SK-N-SH (cell line): ENCODE measurements at regions not wholly inside any gene's neighbourhood (a gene's known extent, or its start where the extent isn't known, plus 50 kb on each side); places are given as distances from the start of the nearest gene placed in this dataset.
"Not testable (repeated sequence)": the region's sequence is repeated elsewhere in the genome, so short reads cannot be mapped to it uniquely, and the experiment has no call there.

Experiments
- CTCF ChIA-PET: fragments of 300-600, 350-600 bp; formaldehyde crosslinking; extraction: SDS; loops from one replicate; lab custom pipeline; 2021; lab: Yijun Ruan, JAX
- POLR2A ChIA-PET: fragments of 350-600 bp; sonication (Branson Sonifier 250); formaldehyde crosslinking; extraction: SDS; loops from one replicate; lab custom pipeline; 2020; ENCODE audit warnings: antibody characterized with exemption, inconsistent platforms; lab: Yijun Ruan, JAX
- DNase-seq: peaks from one replicate; pipeline ENCODE4 v3.0.0; 2012
- H2AFZ ChIP-seq: fragments of 200-600 bp; sonication (generic); 2 replicates; pipeline ENCODE4 v1.8.1; 2016; ENCODE audit warnings: antibody characterized with exemption, mild to moderate bottlenecking, low read depth
- H3F3A ChIP-seq: fragments of 200-600 bp; sonication (generic); replicated peaks from 2 replicates; pipeline ENCODE3; 2016; ENCODE audit warnings: antibody characterized with exemption, mild to moderate bottlenecking; ENCODE audit not compliant: insufficient read depth
- H3K27ac ChIP-seq, 2 experiments: fragments of 200-500 bp in 1 of 2; fragments of 200-600 bp in 1 of 2; sonication (Bioruptor generic) in 1 of 2; sonication (generic), shearing (Covaris generic) in 1 of 2; 2 replicates each; pipeline versions ENCODE4 v1.5.1 to v1.6.1; 2014 to 2016; ENCODE audit warnings: low read depth in 2 of 2, inconsistent platforms in 1 of 2, low read length in 1 of 2, mild to moderate bottlenecking in 1 of 2, mixed read lengths in 1 of 2
- H3K27me3 ChIP-seq: fragments of 200-600 bp; sonication (generic), shearing (Covaris generic); 2 replicates; pipeline ENCODE4 v1.6.1; 2016; ENCODE audit warnings: mixed run types; ENCODE audit not compliant: insufficient read depth
- H3K36me3 ChIP-seq, 2 experiments: fragments of 200-500 bp in 1 of 2; fragments of 200-600 bp in 1 of 2; sonication (Bioruptor generic) in 1 of 2; sonication (generic) in 1 of 2; replicated peaks in 1 of 2; 2 replicates each; pipeline versions ENCODE3 to v1.5.1; 2014 to 2016; ENCODE audit warnings: low read length in 1 of 2, mild to moderate bottlenecking in 1 of 2; ENCODE audit not compliant: insufficient read depth in 2 of 2, control insufficient read depth in 1 of 2
- H3K4me1 ChIP-seq, 2 experiments: fragments of 200-500 bp in 1 of 2; fragments of 200-600 bp in 1 of 2; sonication (Bioruptor generic) in 1 of 2; sonication (generic), shearing (Covaris generic) in 1 of 2; 2 replicates each; pipeline versions ENCODE4 v1.5.1 to v1.6.1; 2014 to 2016; ENCODE audit warnings: low read depth in 1 of 2, low read length in 1 of 2, mixed run types in 1 of 2; ENCODE audit not compliant: insufficient read depth in 2 of 2, control insufficient read depth in 1 of 2
- H3K4me2 ChIP-seq: fragments of 200-600 bp; sonication (generic), shearing (Covaris generic); 2 replicates; pipeline ENCODE4 v1.6.1; 2017; ENCODE audit warnings: mixed run types
- H3K4me3 ChIP-seq, 2 experiments: fragments of 200-500 bp in 1 of 2; fragments of 200-600 bp in 1 of 2; sonication (Bioruptor generic) in 1 of 2; sonication (generic), shearing (Covaris generic) in 1 of 2; 2 replicates each; pipeline versions ENCODE4 v1.5.1 to v1.8.1; 2014 to 2016; ENCODE audit warnings: low read depth in 2 of 2, inconsistent platforms in 1 of 2, low read length in 1 of 2, mild to moderate bottlenecking in 1 of 2, mixed read lengths in 1 of 2, moderate library complexity in 1 of 2
- H3K79me2 ChIP-seq: fragments of 200-600 bp; sonication (generic); 2 replicates; pipeline ENCODE4 v1.8.1; 2017; ENCODE audit warnings: mild to moderate bottlenecking; ENCODE audit not compliant: insufficient read depth
- H3K9ac ChIP-seq: fragments of 200-600 bp; sonication (generic); 2 replicates; pipeline ENCODE4 v1.6.1; 2017; ENCODE audit warnings: mixed run types
- H3K9me2 ChIP-seq: fragments of 200-600 bp; sonication (generic); 2 replicates; pipeline ENCODE4 v1.6.1; 2017; ENCODE audit warnings: mixed run types
- H3K9me3 ChIP-seq: fragments of 200-600 bp; sonication (generic); 2 replicates; pipeline ENCODE4 v1.6.1; 2017; ENCODE audit warnings: mixed run types, mild to moderate bottlenecking, moderate library complexity
- H4K20me1 ChIP-seq: fragments of 200-600 bp; sonication (generic); 2 replicates; pipeline ENCODE4 v1.6.1; 2017; ENCODE audit warnings: mild to moderate bottlenecking, mixed run types; ENCODE audit not compliant: insufficient read depth
- EZH2phosphoT487 ChIP-seq: fragments of 200-600 bp; sonication (generic); IDR thresholded peaks from 2 replicates; pipeline ENCODE4 v1.6.1; 2017; ENCODE audit warnings: low read depth, mixed run types, mild to moderate bottlenecking, antibody characterized with exemption, moderate library complexity, borderline replicate concordance
- JUND ChIP-seq: IDR thresholded peaks from 2 replicates; pipeline ENCODE4 v1.4.0; 2012
- NRF1 ChIP-seq: IDR thresholded peaks from 2 replicates; pipeline ENCODE4 v1.6.1; 2012; ENCODE audit warnings: low read depth, mild to moderate bottlenecking, low read length
- WGBS: methylation state at CpG from one replicate; pipeline ENCODE4 v1.1.6; 2017; ENCODE audit warnings: low lambda C conversion rate; 5-methylcytosine and 5-hydroxymethylcytosine counted together
- TF ChIP-seq, protein P1 (sequence below): IDR thresholded peaks from 2 replicates; pipeline ENCODE4 v1.4.0; 2012; ENCODE audit warnings: low read depth

DNA sequence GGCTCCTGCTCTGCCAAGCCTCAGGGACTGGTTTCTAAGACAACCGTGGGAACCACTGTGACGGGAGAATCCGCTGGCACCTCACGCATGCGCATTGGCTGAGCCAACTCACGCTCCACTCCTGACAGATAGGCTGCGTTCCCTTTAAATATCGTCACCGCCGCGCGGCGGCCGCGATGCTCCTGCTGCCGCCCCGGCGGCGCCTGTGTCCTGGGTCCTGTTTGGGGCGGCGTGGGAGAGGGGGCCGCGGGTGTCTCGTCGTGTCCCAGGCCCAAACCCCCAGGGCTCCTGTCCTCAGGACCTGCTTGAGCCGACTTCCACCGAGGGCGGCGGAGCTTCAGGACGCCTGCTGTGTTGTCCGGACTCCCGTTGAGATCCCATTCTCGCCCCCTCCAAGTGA, 684.8 kb upstream of the TPTE start:
- Histone ChIP-seq H3K4me2 (peak overlapping the region; percentile 66; the same call in 1 of the 2 replicates), H3K27me3 (peaks cover 28% of the 10 kb centered on the region), H3K4me3 (peak overlapping the region; percentile 37 to 47; a peak in 3 of 4 replicates), H2AFZ (peak overlapping the region; percentile 68; the same call in 1 of the 2 replicates)
- H3K9me3 ChIP-seq, DNase-seq, H3K9me2 ChIP-seq, H4K20me1 ChIP-seq, H3K27ac ChIP-seq, H3K36me3 ChIP-seq, H3K9ac ChIP-seq, CTCF ChIA-PET, POLR2A ChIA-PET, H3K4me1 ChIP-seq, H3K79me2 ChIP-seq, H3F3A ChIP-seq: not testable (repeated sequence)
- TF ChIP-seq NRF1 = peak; percentile 43
- 6% methylated on average over 3 of the region's 33 CpGs for WGBS

DNA sequence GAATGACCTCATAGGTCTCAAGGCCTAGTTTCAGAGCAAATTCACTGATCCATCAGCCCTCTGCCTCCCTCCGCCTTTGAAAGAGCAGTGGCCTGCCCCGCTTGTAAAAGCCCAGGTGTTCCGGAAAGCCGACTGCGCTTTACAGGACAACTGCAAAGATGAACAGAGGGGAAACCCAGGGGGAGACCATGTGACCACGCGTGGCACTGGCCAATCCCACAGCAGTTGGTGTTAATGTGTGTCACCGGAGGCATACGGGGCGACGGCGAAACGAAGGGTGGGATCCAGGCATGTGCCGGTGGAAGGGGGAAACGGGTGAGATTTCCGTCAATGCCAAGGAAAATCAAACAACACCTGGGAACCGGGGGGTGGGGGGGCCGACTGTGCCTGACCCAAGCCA, 684.4 kb upstream of the TPTE start:
- H4K20me1 ChIP-seq, H3K27ac ChIP-seq, POLR2A ChIA-PET, H3K79me2 ChIP-seq, H3K4me1 ChIP-seq, H3K9ac ChIP-seq, CTCF ChIA-PET, DNase-seq, H3K9me3 ChIP-seq, H3F3A ChIP-seq, H3K36me3 ChIP-seq, H3K9me2 ChIP-seq: not testable (repeated sequence)
- Histone ChIP-seq H3K4me2 (peak overlapping the region; percentile 66), H3K4me3 (peak overlapping the region; percentile 37 to 47; a peak in 3 of 4 replicates), H3K27me3 (peaks cover 28% of the 10 kb centered on the region), H2AFZ (peak overlapping the region; percentile 68; the same call in 1 of the 2 replicates)
- WGBS = 9% methylated on average over 18 of the region's 18 CpGs

DNA sequence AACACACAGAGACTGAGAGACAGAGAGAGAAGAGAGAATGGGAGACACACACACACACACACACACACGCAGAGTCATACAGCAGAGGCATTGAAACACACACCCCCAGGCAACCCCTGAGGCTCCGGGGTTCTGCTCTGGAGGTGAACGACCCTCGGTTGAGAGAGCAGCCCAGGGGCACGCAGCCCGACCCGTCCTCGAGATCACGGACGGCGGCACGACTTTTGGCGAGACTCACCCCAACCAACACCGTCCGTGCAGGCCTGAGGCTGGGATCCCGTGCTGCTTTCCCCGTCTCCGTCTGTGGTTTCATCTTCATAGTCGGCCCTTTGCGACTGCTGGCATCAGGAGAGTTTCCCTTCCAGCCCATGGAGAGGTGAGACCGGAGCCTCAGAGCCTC, 683.9 kb upstream of the TPTE start:
- H3K9ac ChIP-seq, H3K79me2 ChIP-seq, H3K27ac ChIP-seq, H3K9me2 ChIP-seq, H4K20me1 ChIP-seq, H3F3A ChIP-seq, POLR2A ChIA-PET, DNase-seq, H3K4me1 ChIP-seq, H3K9me3 ChIP-seq, CTCF ChIA-PET, H3K36me3 ChIP-seq: not testable (repeated sequence)
- H2AFZ ChIP-seq = peak overlapping the region; percentile 74; the same call in 1 of the 2 replicates
- peak overlapping the region; percentile 29 to 50; a peak in 3 of 4 replicates for H3K4me3 ChIP-seq
- peaks cover 28% of the 10 kb centered on the region for H3K27me3 ChIP-seq
- 9% methylated on average over 21 of the region's 21 CpGs for WGBS
- H3K4me2 ChIP-seq = peak overlapping the region; percentile 73

DNA sequence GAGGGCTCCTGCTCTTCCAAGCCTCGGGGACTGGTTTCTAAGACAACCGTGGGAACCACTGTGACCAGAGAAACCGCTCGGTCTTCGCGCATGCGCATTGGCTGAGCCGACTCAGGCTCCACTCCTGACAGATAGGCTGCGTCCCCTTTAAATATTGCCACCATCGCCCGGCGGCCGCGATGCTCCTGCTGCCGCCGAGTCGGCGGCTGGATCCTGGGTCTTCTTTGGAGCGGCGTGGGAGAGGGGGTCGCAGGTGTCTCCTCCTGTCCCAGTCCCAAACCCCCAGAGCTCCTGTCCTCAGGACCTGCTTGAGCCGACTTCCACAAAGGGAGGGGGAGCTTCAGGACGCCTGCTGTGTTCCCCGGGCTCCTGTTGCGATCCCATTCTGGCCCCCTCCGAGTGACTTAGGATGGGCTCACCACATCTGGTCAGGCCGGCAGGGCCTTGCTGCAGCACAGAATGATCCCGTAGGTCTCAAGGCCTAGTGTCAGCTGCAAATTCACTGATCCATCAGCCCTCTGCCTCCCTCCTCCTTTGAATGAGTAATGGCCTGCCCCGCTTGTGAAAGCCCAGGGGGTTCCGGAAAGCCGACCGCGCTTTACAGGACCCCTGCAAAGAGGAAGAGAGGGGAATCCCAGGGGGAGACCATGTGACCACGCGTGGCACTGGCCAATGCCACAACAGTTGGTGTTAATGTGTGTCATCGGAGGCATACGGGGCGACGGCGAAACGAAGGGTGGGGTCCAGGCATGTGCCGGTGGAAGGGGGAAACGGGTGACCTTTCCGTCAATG, 683.2 kb upstream of the TPTE start:
- Histone ChIP-seq H3K27me3 (peaks cover 28% of the 10 kb centered on the region), H3K4me1 (peaks cover 4 to 7% of the 10 kb centered on the region in 2 experiments; a peak in 1 of 4 replicates), H3K9ac (no peak overlapping the region), H3K79me2 (no peaks in the 10 kb centered on the region), H2AFZ (peak overlapping the region; percentile 74; the same call in 1 of the 2 replicates), H3K36me3 (no peaks in the 10 kb centered on the region), H3K27ac (no peak overlapping the region), H3K4me3 (peak overlapping the region; percentile 29 to 50; a peak in 3 of 4 replicates), H3F3A (peaks cover 3% of the 10 kb centered on the region), H4K20me1 (no peaks in the 10 kb centered on the region), H3K9me2 (no peaks in the 10 kb centered on the region), H3K9me3 (no peaks in the 10 kb centered on the region), H3K4me2 (peak overlapping the region; percentile 73)
- ChIA-PET CTCF (no interaction called here), POLR2A (no interaction called here)
- DNase-seq = peak; percentile 61
- TF ChIP-seq NRF1 = peak; percentile 68
- TF ChIP-seq EZH2phosphoT487 = peak; percentile 89; the same call in 1 of the 2 replicates
- TF ChIP-seq, protein P1, sequence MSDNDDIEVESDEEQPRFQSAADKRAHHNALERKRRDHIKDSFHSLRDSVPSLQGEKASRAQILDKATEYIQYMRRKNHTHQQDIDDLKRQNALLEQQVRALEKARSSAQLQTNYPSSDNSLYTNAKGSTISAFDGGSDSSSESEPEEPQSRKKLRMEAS = no peak
- no peak for TF ChIP-seq JUND
- 15% methylated on average over 44 of the region's 44 CpGs for WGBS
